ENCODE measurements at regions not wholly inside any gene's neighbourhood (a gene's known extent, or its start where the extent isn't known, plus 50 kb on each side); places are given as distances from the start of the nearest gene placed in this dataset.

- no peak overlapping the region for H2BK5ac ChIP-seq (ENCODE audit: low read depth, low read length)
- H3K18ac ChIP-seq (ENCODE audit: extremely low read depth, low read length) = no peak overlapping the region
- no peak overlapping the region for H3K56ac ChIP-seq (replicated peaks; ENCODE audit: insufficient read length, low read depth, low read length)
- H4K8ac ChIP-seq (ENCODE audit: extremely low read depth, insufficient read depth, low read length) = no peak overlapping the region
- H4K20me1 ChIP-seq (replicated peaks in 1 of 2; ENCODE audit: control insufficient read depth in 1 of 2, insufficient read depth in 2 of 2, low read length in 2 of 2) = no peaks in the 10 kb centered on the region
- FAIRE-seq = no peak
- no peak for TF ChIP-seq YY1 (IDR thresholded peaks at IDR 0.05; ENCODE audit: low read depth, low read length)
- TF ChIP-seq CTCF (IDR thresholded peaks at IDR 0.05; ENCODE audit: control extremely low read depth in 1 of 3, insufficient read depth in 1 of 3, low read depth in 1 of 3, low read length in 3 of 3) = no peak
- ChIA-PET CTCF (ENCODE audit: partially characterized antibody) (interaction anchor here (0.6 kb wide), 1 partner anchor 29 kb away, joined by 3 read pairs; no protein-coding TSS in a partner anchor), POLR2A (ENCODE audit: partially characterized antibody) (no interaction called here)
- no peak overlapping the region for H4K91ac ChIP-seq (replicated peaks; ENCODE audit: insufficient read length, low read length)
- no peaks in the 10 kb centered on the region for H3K23me2 ChIP-seq (ENCODE audit: low read depth, low read length)
- no peak overlapping the region for H3K4ac ChIP-seq (replicated peaks; ENCODE audit: insufficient read length, low read depth, low read length)
- H3K9ac ChIP-seq (replicated peaks in 1 of 4; ENCODE audit: extremely low read depth in 1 of 4, low read depth in 3 of 4, low read length in 3 of 4) = no peak overlapping the region
- no peak overlapping the region for H2BK120ac ChIP-seq (replicated peaks; ENCODE audit: low read depth, low read length)
- H3K4me2 ChIP-seq (ENCODE audit: insufficient read depth in 1 of 2, low read depth in 2 of 2, low read length in 2 of 2) = no peak overlapping the region
- no peaks in the 10 kb centered on the region for H3K27me3 ChIP-seq (replicated peaks in 1 of 4; ENCODE audit: control insufficient read depth in 3 of 4, extremely low read depth in 1 of 4, insufficient read depth in 3 of 4, low read length in 3 of 4)
- H2BK15ac ChIP-seq (ENCODE audit: low read length) = no peak overlapping the region
- no peaks in the 10 kb centered on the region for H3K79me1 ChIP-seq (ENCODE audit: low read depth, low read length)
- H3K4me3 ChIP-seq (ENCODE audit: extremely low read depth in 1 of 4, insufficient read depth in 2 of 4, low read depth in 3 of 4, low read length in 4 of 4) = no peak overlapping the region
- H2BK12ac ChIP-seq (ENCODE audit: low read depth, low read length) = no peak overlapping the region
- H2AK5ac ChIP-seq (ENCODE audit: low read depth, low read length) = no peak overlapping the region
- no peaks in the 10 kb centered on the region for H3K9me3 ChIP-seq (ENCODE audit: insufficient read depth in 2 of 2, low read depth in 1 of 2, low read length in 1 of 2)
- DNase-seq (ENCODE audit: low read depth in 1 of 2, low spot score in 2 of 2) = no peak
- no peaks in the 10 kb centered on the region for H3K36me3 ChIP-seq (ENCODE audit: control insufficient read depth in 2 of 4, insufficient read depth in 4 of 4, low read length in 3 of 4)
- H3K14ac ChIP-seq (ENCODE audit: insufficient read length) = no peak overlapping the region
- H3K23ac ChIP-seq (ENCODE audit: insufficient read length) = no peak overlapping the region
- H3K4me1 ChIP-seq (replicated peaks in 1 of 4; ENCODE audit: control insufficient read depth in 3 of 4, insufficient read depth in 4 of 4, low read length in 3 of 4) = no peaks in the 10 kb centered on the region
- no peak overlapping the region for H4K5ac ChIP-seq (ENCODE audit: insufficient read length, low read depth, low read length)
- WGBS, 2 experiments (ENCODE audit: extremely low coverage in 1 of 2, insufficient coverage in 1 of 2, insufficient read length in 1 of 2, insufficient replicate concordance in 2 of 2, low coverage in 1 of 2, low lambda C conversion rate in 2 of 2, missing lambda C conversion rate in 1 of 2) = 77% methylated on average over 2 of the region's 2 CpGs; no CpG with 5 or more reads in 1 of the 2 experiments
- H3K27ac ChIP-seq (ENCODE audit: low read depth, low read length) = no peak overlapping the region
- H3K79me2 ChIP-seq (ENCODE audit: control insufficient read depth in 1 of 2, insufficient read depth in 2 of 2, low read length in 2 of 2) = no peaks in the 10 kb centered on the region
- 0 out of 2 replicates have a peak overlapping the region, but pooled peaks have one; percentile 73 for H2AFZ ChIP-seq (ENCODE audit: low read length)
- no peak overlapping the region for H2BK20ac ChIP-seq (ENCODE audit: low read length)
Observed at GRCh38 chr5:152717393-152717792, 312.3 kb upstream of the NMUR2 start.
